Caco-2 (cell line): ENCODE measurements at regions not wholly inside any gene's neighbourhood (a gene's known extent, or its start where the extent isn't known, plus 50 kb on each side); places are given as distances from the start of the nearest gene placed in this dataset.

Experiments used
- BruUV-seq: library from RNA; stranded (reverse); fragments of 400-500 nt; replicated peaks from 2 replicates; lab custom pipeline; 2021; lab: Mats Ljungman, UMichigan
- CTCF ChIA-PET: fragments of 300-600 bp; sonication (Branson Sonifier 250); formaldehyde crosslinking; loops from one replicate; lab custom pipeline; 2022; ENCODE audit warnings: antibody characterized with exemption; lab: Charles Lee
- POLR2A ChIA-PET: fragments of 300-600 bp; sonication (Branson Sonifier 250); formaldehyde crosslinking; loops from one replicate; lab custom pipeline; 2022; ENCODE audit warnings: antibody characterized with exemption; lab: Charles Lee
- DNase-seq, 2 experiments: peaks; one replicate each; pipeline versions ENCODE4 v3.0.0 to v3.0.0-alpha.2; 2020 to 2022
- H3K27me3 ChIP-seq: replicated peaks from 2 replicates; pipeline ENCODE4 v1.6.0; 2011; ENCODE audit warnings: low read length; ENCODE audit not compliant: control insufficient read depth, insufficient read depth
- H3K36me3 ChIP-seq: 2 replicates; pipeline ENCODE4 v1.5.1; 2011; ENCODE audit warnings: low read length; ENCODE audit not compliant: control insufficient read depth, insufficient read depth
- H3K4me1 ChIP-seq: fragments of 250-450 bp; sonication (Bioruptor Pico); 2 replicates; pipeline ENCODE4 v1.5.1; 2020; ENCODE audit warnings: mild to moderate bottlenecking
- H3K4me3 ChIP-seq: 2 replicates; pipeline ENCODE4 v1.5.1; 2011; ENCODE audit warnings: low read depth, mild to moderate bottlenecking, control low read depth, low read length
- H3K9me3 ChIP-seq: fragments of 250-450 bp; sonication (Bioruptor Pico); 2 replicates; pipeline ENCODE4 v1.5.1; 2020; ENCODE audit warnings: mild to moderate bottlenecking, moderate library complexity
- H3K27ac Mint-ChIP-seq: one replicate; pipeline ENCODE4 v1.8.0; 2022; ENCODE audit warnings: mixed read lengths; ENCODE audit not compliant: unreplicated experiment
- H3K27me3 Mint-ChIP-seq: one replicate; pipeline ENCODE4 v1.8.0; 2022; ENCODE audit warnings: mixed read lengths; ENCODE audit not compliant: insufficient read depth, unreplicated experiment
- H3K36me3 Mint-ChIP-seq: one replicate; pipeline ENCODE4 v1.8.0; 2022; ENCODE audit warnings: mild to moderate bottlenecking, mixed read lengths; ENCODE audit not compliant: insufficient read depth, unreplicated experiment
- H3K4me1 Mint-ChIP-seq: one replicate; pipeline ENCODE4 v1.8.0; 2022; ENCODE audit warnings: low read depth, mixed read lengths; ENCODE audit not compliant: unreplicated experiment
- H3K4me3 Mint-ChIP-seq: one replicate; pipeline ENCODE4 v1.8.0; 2022; ENCODE audit warnings: mild to moderate bottlenecking, moderate library complexity, mixed read lengths; ENCODE audit not compliant: unreplicated experiment
- H3K9me3 Mint-ChIP-seq: one replicate; pipeline ENCODE4 v1.8.0; 2022; ENCODE audit warnings: mixed read lengths; ENCODE audit not compliant: unreplicated experiment
- CTCF ChIP-seq, 2 experiments: fragments of 200-600 bp in 1 of 2; IDR thresholded peaks; 1 replicate in 1 of 2; 2 replicates in 1 of 2; pipeline versions ENCODE4 v1.5.1 to v1.8.0; 2011 to 2022; ENCODE audit warnings: antibody characterized with exemption in 1 of 2, control low read depth in 1 of 2, inconsistent platforms in 1 of 2, low read depth in 1 of 2, low read length in 1 of 2, mild to moderate bottlenecking in 1 of 2, moderate library complexity in 1 of 2; ENCODE audit not compliant: insufficient read depth in 1 of 2, severe bottlenecking in 1 of 2, unreplicated experiment in 1 of 2
- intact Hi-C: fragments of 100-400 bp; cut with micrococcal nuclease; formaldehyde crosslinking; loops from one replicate; pipeline ENCODE4 v1.10.0; 2022; ENCODE audit not compliant: unreplicated experiment

GRCh38 chr7:121504482-121504881, 108.4 kb upstream of the FAM3C start:
- no peak for DNase-seq
- Mint-ChIP-seq H3K9me3 (peaks cover 50% of the 10 kb centered on the region), H3K4me3 (no peak overlapping the region), H3K36me3 (no peaks in the 10 kb centered on the region), H3K4me1 (no peaks in the 10 kb centered on the region), H3K27me3 (no peaks in the 10 kb centered on the region), H3K27ac (no peak overlapping the region)
- intact Hi-C loops, result no loop called here
- Histone ChIP-seq H3K36me3 (no peaks in the 10 kb centered on the region), H3K4me1 (no peaks in the 10 kb centered on the region), H3K27me3 (no peaks in the 10 kb centered on the region), H3K4me3 (no peak overlapping the region), H3K9me3 (peaks cover 15% of the 10 kb centered on the region)
- ChIA-PET CTCF (no interaction called here), POLR2A (no interaction called here)
- BruUV-seq, result no TSS peak
- no peak for TF ChIP-seq CTCF (IDR thresholded peaks at IDR 0.05; ENCODE audit: insufficient read depth in 1 of 2, low read depth in 1 of 2, low read length in 1 of 2, severe bottlenecking in 1 of 2, unreplicated experiment in 1 of 2)

GRCh38 chr7:121503730-121504129, 107.6 kb upstream of the FAM3C start:
- no peak overlapping the region for H3K4me3 ChIP-seq
- no peak for TF ChIP-seq CTCF (IDR thresholded peaks at IDR 0.05; ENCODE audit: insufficient read depth in 1 of 2, low read depth in 1 of 2, low read length in 1 of 2, severe bottlenecking in 1 of 2, unreplicated experiment in 1 of 2)
- peaks cover 15% of the 10 kb centered on the region for H3K9me3 ChIP-seq
- intact Hi-C loops, result no loop called here
- POLR2A ChIA-PET, result no interaction called here
- no peak for DNase-seq
- no peaks in the 10 kb centered on the region for H3K36me3 ChIP-seq
- no peaks in the 10 kb centered on the region for H3K27me3 ChIP-seq
- Mint-ChIP-seq H3K27me3 (no peaks in the 10 kb centered on the region), H3K36me3 (no peaks in the 10 kb centered on the region), H3K4me3 (no peak overlapping the region), H3K27ac (no peak overlapping the region), H3K4me1 (no peaks in the 10 kb centered on the region), H3K9me3 (peaks cover 42% of the 10 kb centered on the region)
- CTCF ChIA-PET, result no interaction called here
- BruUV-seq, result no TSS peak
- no peaks in the 10 kb centered on the region for H3K4me1 ChIP-seq

- H3K4me3 Mint-ChIP-seq, result no peak overlapping the region
- Histone ChIP-seq H3K4me3 (no peak overlapping the region), H3K4me1 (no peaks in the 10 kb centered on the region), H3K9me3 (peaks cover 15% of the 10 kb centered on the region), H3K27me3 (no peaks in the 10 kb centered on the region), H3K36me3 (no peaks in the 10 kb centered on the region)
- POLR2A ChIA-PET, result no interaction called here
- DNase-seq, result no peak
- no peaks in the 10 kb centered on the region for H3K4me1 Mint-ChIP-seq
- H3K27ac Mint-ChIP-seq, result no peak overlapping the region
- no TSS peak for BruUV-seq
- no peaks in the 10 kb centered on the region for H3K36me3 Mint-ChIP-seq
- H3K27me3 Mint-ChIP-seq, result no peaks in the 10 kb centered on the region
- no peak for TF ChIP-seq CTCF (IDR thresholded peaks at IDR 0.05; ENCODE audit: insufficient read depth in 1 of 2, low read depth in 1 of 2, low read length in 1 of 2, severe bottlenecking in 1 of 2, unreplicated experiment in 1 of 2)
- intact Hi-C loops, result no loop called here
- peaks cover 36% of the 10 kb centered on the region for H3K9me3 Mint-ChIP-seq
- CTCF ChIA-PET, result no interaction called here
These were observed 106.9 kb upstream of the FAM3C start for GRCh38 chr7:121503039-121503438.
